HepG2 (cell line): ENCODE measurements at regions not wholly inside any gene's neighbourhood (a gene's known extent, or its start where the extent isn't known, plus 50 kb on each side); places are given as distances from the start of the nearest gene placed in this dataset.

ENCODE experiments used
- ATAC-seq: fragments of 200-7000 bp; cut with Tn5 transposase; 3 replicates; pipeline ENCODE4 v1.9.1; 2020; ENCODE audit warnings: mild to moderate bottlenecking, moderate library complexity
- BruUV-seq: library from RNA; stranded (reverse); fragments of 400-500 nt; replicated peaks from 2 replicates; lab custom pipeline; 2021; lab: Mats Ljungman, UMichigan
- CTCF ChIA-PET: fragments of 300-600 bp; formaldehyde crosslinking; extraction: SDS; loops from one replicate; lab custom pipeline; 2021; ENCODE audit warnings: low total read pairs, inconsistent platforms, low intra/inter-chr PET ratio; lab: Yijun Ruan, JAX
- POLR2A ChIA-PET: fragments of 350-600 bp; sonication (Branson Sonifier 250); formaldehyde crosslinking; loops from one replicate; lab custom pipeline; 2020; ENCODE audit warnings: antibody characterized with exemption, inconsistent platforms; lab: Yijun Ruan, JAX
- DNase-seq: peaks from one replicate; pipeline ENCODE4 v3.0.0-alpha.2; 2015; ENCODE audit warnings: low spot score
- FAIRE-seq: peaks from 3 replicates; lab custom pipeline; 2011; peaks lifted over from hg19 to GRCh38; lab: Jason Lieb, UNC
- H2AFZ ChIP-seq: one replicate; pipeline ENCODE4 v1.6.1; 2011; ENCODE audit warnings: low read length, inconsistent platforms
- H3K27ac ChIP-seq: fragments of 300-600 bp; 3 replicates; pipeline ENCODE4 v1.8.0; 2011; ENCODE audit warnings: mixed run types, mild to moderate bottlenecking, mixed read lengths, low read length, inconsistent platforms; ENCODE audit not compliant: insufficient read depth; ENCODE audit errors: extremely low read length
- H3K27me3 ChIP-seq, 2 experiments: fragments of 200-600 bp in 1 of 2; 2 replicates in 1 of 2; 3 replicates in 1 of 2; pipeline versions ENCODE4 v1.6.0 to v1.8.0; 2011; ENCODE audit warnings: low read length in 2 of 2, mild to moderate bottlenecking in 2 of 2, moderate library complexity in 2 of 2, inconsistent platforms in 1 of 2; ENCODE audit not compliant: insufficient read depth in 2 of 2, control insufficient read depth in 1 of 2
- H3K36me3 ChIP-seq, 2 experiments: fragments of 200-600 bp in 1 of 2; replicated peaks in 1 of 2; 2 replicates in 1 of 2; 3 replicates in 1 of 2; pipeline versions ENCODE4 v1.5.1 to v1.8.0; 2011; ENCODE audit warnings: low read length in 2 of 2, inconsistent platforms in 1 of 2; ENCODE audit not compliant: insufficient read depth in 2 of 2, control insufficient read depth in 1 of 2
- H3K4me1 ChIP-seq: 2 replicates; pipeline ENCODE4 v1.5.1; 2012; ENCODE audit warnings: low read length, inconsistent platforms; ENCODE audit not compliant: insufficient read depth
- H3K4me2 ChIP-seq: 2 replicates; pipeline ENCODE4 v1.6.0; 2011; ENCODE audit warnings: low read depth, low read length, inconsistent platforms
- H3K4me3 ChIP-seq, 3 experiments: fragments of 200-600 bp in 1 of 3; sonication (generic), shearing (Covaris generic) in 1 of 3; replicated peaks in 1 of 3; 2 replicates each; pipeline ENCODE4 v1.5.1; 2011 to 2016; ENCODE audit warnings: low read length in 3 of 3, inconsistent platforms in 2 of 3, low read depth in 2 of 3, mild to moderate bottlenecking in 2 of 3, control low read depth in 1 of 3, mixed read lengths in 1 of 3; ENCODE audit not compliant: insufficient read depth in 1 of 3
- H3K79me2 ChIP-seq: one replicate; pipeline ENCODE4 v1.6.1; 2011; ENCODE audit warnings: low read length, inconsistent platforms; ENCODE audit not compliant: insufficient read depth
- H3K9ac ChIP-seq: 2 replicates; pipeline ENCODE4 v1.6.0; 2011; ENCODE audit warnings: mild to moderate bottlenecking, low read depth, low read length, inconsistent platforms; ENCODE audit not compliant: insufficient read depth
- H3K9me3 ChIP-seq: 2 replicates; pipeline ENCODE4 v1.5.1; 2012; ENCODE audit warnings: mild to moderate bottlenecking, low read length
- H4K20me1 ChIP-seq: 2 replicates; pipeline ENCODE4 v1.6.0; 2011; ENCODE audit warnings: inconsistent platforms, mild to moderate bottlenecking, low read length, moderate library complexity; ENCODE audit not compliant: insufficient read depth
- CENPT ChIP-seq: sonication (generic); formaldehyde crosslinking; IDR thresholded peaks from 2 replicates; pipeline ENCODE4 v1.8.0; 2022; ENCODE audit warnings: low read depth, mild to moderate bottlenecking, moderate library complexity, missing genetic modification reagents
- PHF8 ChIP-seq: sonication (generic); formaldehyde crosslinking; IDR thresholded peaks from 2 replicates; pipeline ENCODE4 v1.5.0; 2020; ENCODE audit warnings: missing genetic modification reagents
- RBFOX2 ChIP-seq: fragments of 200-400 bp; formaldehyde crosslinking; IDR thresholded peaks from 2 replicates; pipeline ENCODE4 v1.6.1; 2017; ENCODE audit warnings: low read depth, mild to moderate bottlenecking, low read length
- TCF7L2 ChIP-seq: IDR thresholded peaks from 2 replicates; pipeline ENCODE4 v1.6.1; 2011; ENCODE audit warnings: mild to moderate bottlenecking, low read depth, low read length, moderate library complexity
- ZNF143 ChIP-seq: sonication (generic); formaldehyde crosslinking; IDR thresholded peaks from 2 replicates; pipeline ENCODE4 v1.4.0; 2020; ENCODE audit warnings: missing genetic modification reagents
- ZNF205 ChIP-seq: IDR thresholded peaks from 2 replicates; pipeline ENCODE4 v1.6.1; 2018; ENCODE audit warnings: missing biosample characterization, missing genetic modification reagents
- ZNF235 ChIP-seq: sonication (generic); formaldehyde crosslinking; IDR thresholded peaks from 2 replicates; pipeline ENCODE4 v1.8.1; 2023; ENCODE audit warnings: mild to moderate bottlenecking, missing genetic modification reagents, borderline replicate concordance
- ZNF589 ChIP-seq: sonication (generic); formaldehyde crosslinking; conservative IDR thresholded peaks from 2 replicates; pipeline ENCODE4 v1.8.0; 2022; ENCODE audit warnings: mild to moderate bottlenecking, moderate library complexity, missing genetic modification reagents
- ZNF646 ChIP-seq: sonication (generic); formaldehyde crosslinking; IDR thresholded peaks from 2 replicates; pipeline ENCODE4 v1.9.0; 2021; ENCODE audit warnings: mild to moderate bottlenecking, missing genetic modification reagents
- ZNF670 ChIP-seq: sonication (generic); formaldehyde crosslinking; IDR thresholded peaks from 2 replicates; pipeline ENCODE4 v1.8.0; 2022; ENCODE audit warnings: mild to moderate bottlenecking, missing genetic modification reagents, borderline replicate concordance
- ZNF768 ChIP-seq: sonication (generic); formaldehyde crosslinking; IDR thresholded peaks from 2 replicates; pipeline ENCODE4 v1.4.0; 2020; ENCODE audit warnings: missing genetic modification reagents
- WGBS: methylation state at CpG from one replicate; pipeline ENCODE4 v1.1.6; 2017; ENCODE audit warnings: low lambda C conversion rate; 5-methylcytosine and 5-hydroxymethylcytosine counted together
- in situ Hi-C: cut with HindIII; loops from 2 replicates; pipeline ENCODE4 v1.10.0; 2017; ENCODE audit warnings: low pct_unique_long_range_greater_than_20kb; ENCODE audit not compliant: extremely low pct_ligation_motif_present
- intact Hi-C: fragments of 100-400 bp; cut with micrococcal nuclease; formaldehyde crosslinking; loops from one replicate; pipeline ENCODE4 v1.10.0; 2022; ENCODE audit not compliant: unreplicated experiment
- TF ChIP-seq, protein P1 (sequence below): sonication (generic); formaldehyde crosslinking; IDR thresholded peaks from 2 replicates; pipeline ENCODE4 v1.4.0; 2020; ENCODE audit warnings: mild to moderate bottlenecking, missing genetic modification reagents

DNA sequence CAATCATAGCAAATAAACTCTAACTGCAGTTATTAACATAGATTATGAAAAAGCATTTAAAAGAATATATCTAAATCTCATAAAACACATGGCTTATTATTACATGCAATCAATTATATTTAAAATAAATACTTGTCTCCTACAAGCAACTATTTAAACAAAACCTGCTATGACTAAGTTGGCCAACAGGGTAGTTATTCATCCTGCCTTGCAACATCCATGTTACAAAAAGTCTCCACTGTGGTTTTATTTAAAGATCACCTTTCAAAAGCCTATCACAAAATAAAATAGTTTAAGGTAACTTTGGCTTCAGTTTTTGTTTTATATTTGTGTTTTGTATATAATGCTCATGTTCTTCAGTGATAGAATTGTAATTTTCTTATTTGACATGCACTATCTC, 1127.0 kb upstream of the MAP3K7 start:
- no TSS peak for BruUV-seq
- in situ Hi-C loops, result no loop called here
- TF ChIP-seq ZNF235 (CRISPR knock-in tag) (no peak), CENPT (no peak)
- ChIA-PET POLR2A (no interaction called here), CTCF (no interaction called here)
- ATAC-seq (no peak), FAIRE-seq (no peak), DNase-seq (no peak)
- Histone ChIP-seq H3K27me3 (no peaks in the 10 kb centered on the region), H3K79me2 (no peaks in the 10 kb centered on the region), H2AFZ (no peak overlapping the region), H3K9me3 (no peaks in the 10 kb centered on the region), H3K4me2 (no peak overlapping the region), H4K20me1 (no peaks in the 10 kb centered on the region), H3K4me1 (no peaks in the 10 kb centered on the region), H3K4me3 (no peak overlapping the region), H3K9ac (no peak overlapping the region), H3K36me3 (no peaks in the 10 kb centered on the region), H3K27ac (no peak overlapping the region)
- intact Hi-C loops, result no loop called here

- H3K4me2 ChIP-seq, result no peak overlapping the region
- no peaks in the 10 kb centered on the region for H4K20me1 ChIP-seq
- ChIA-PET CTCF (no interaction called here), POLR2A (no interaction called here)
- intact Hi-C loops, result no loop called here
- no peak overlapping the region for H2AFZ ChIP-seq
- no peaks in the 10 kb centered on the region for H3K9me3 ChIP-seq
- no peak for FAIRE-seq
- H3K4me3 ChIP-seq, result no peak overlapping the region
- no peaks in the 10 kb centered on the region for H3K4me1 ChIP-seq
- in situ Hi-C loops, result no loop called here
- no peak overlapping the region for H3K9ac ChIP-seq
- H3K27ac ChIP-seq, result no peak overlapping the region
- no peaks in the 10 kb centered on the region for H3K27me3 ChIP-seq
- no peaks in the 10 kb centered on the region for H3K36me3 ChIP-seq
- no peak for DNase-seq
- no peak for ATAC-seq
- no peaks in the 10 kb centered on the region for H3K79me2 ChIP-seq
- no TSS peak for BruUV-seq
- WGBS, result 0% methylated on average over 2 of the region's 2 CpGs
- TF ChIP-seq ZNF589 (CRISPR knock-in tag) (no peak), TCF7L2 (no peak), PHF8 (CRISPR knock-in tag) (no peak), ZNF143 (CRISPR knock-in tag) (no peak), RBFOX2 (no peak), ZNF670 (CRISPR knock-in tag) (no peak), ZNF768 (CRISPR knock-in tag) (no peak), ZNF646 (no peak), ZNF205 (CRISPR knock-in tag) (no peak)
- TF ChIP-seq, protein P1, sequence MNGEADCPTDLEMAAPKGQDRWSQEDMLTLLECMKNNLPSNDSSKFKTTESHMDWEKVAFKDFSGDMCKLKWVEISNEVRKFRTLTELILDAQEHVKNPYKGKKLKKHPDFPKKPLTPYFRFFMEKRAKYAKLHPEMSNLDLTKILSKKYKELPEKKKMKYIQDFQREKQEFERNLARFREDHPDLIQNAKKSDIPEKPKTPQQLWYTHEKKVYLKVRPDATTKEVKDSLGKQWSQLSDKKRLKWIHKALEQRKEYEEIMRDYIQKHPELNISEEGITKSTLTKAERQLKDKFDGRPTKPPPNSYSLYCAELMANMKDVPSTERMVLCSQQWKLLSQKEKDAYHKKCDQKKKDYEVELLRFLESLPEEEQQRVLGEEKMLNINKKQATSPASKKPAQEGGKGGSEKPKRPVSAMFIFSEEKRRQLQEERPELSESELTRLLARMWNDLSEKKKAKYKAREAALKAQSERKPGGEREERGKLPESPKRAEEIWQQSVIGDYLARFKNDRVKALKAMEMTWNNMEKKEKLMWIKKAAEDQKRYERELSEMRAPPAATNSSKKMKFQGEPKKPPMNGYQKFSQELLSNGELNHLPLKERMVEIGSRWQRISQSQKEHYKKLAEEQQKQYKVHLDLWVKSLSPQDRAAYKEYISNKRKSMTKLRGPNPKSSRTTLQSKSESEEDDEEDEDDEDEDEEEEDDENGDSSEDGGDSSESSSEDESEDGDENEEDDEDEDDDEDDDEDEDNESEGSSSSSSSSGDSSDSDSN (CRISPR knock-in tag), result no peak
Observed at GRCh38 chr6:91711518-91711917, 1124.6 kb upstream of the MAP3K7 start.
